MM.1S (cell line): ENCODE measurements at regions not wholly inside any gene's neighbourhood (a gene's known extent, or its start where the extent isn't known, plus 50 kb on each side); places are given as distances from the start of the nearest gene placed in this dataset.

Source experiments
- DNase-seq: peaks from one replicate; pipeline ENCODE4 v3.0.0-alpha.2; 2015
- H2AFZ ChIP-seq: fragments of 300-600 bp; sonication (generic); 2 replicates; pipeline ENCODE4 v1.6.0; 2016; ENCODE audit warnings: antibody characterized with exemption, low read length
- H3F3A ChIP-seq: fragments of 300-600 bp; sonication (generic); 2 replicates; pipeline ENCODE4 v1.6.1; 2016; ENCODE audit warnings: mild to moderate bottlenecking, antibody characterized with exemption, low read length, moderate library complexity, mixed read lengths; ENCODE audit not compliant: insufficient read depth
- H3K27ac ChIP-seq: fragments of 300-600 bp; sonication (generic); 2 replicates; pipeline ENCODE4 v1.5.1; 2016; ENCODE audit warnings: mild to moderate bottlenecking, low read length
- H3K27me3 ChIP-seq: fragments of 300-600 bp; sonication (generic); replicated peaks from 2 replicates; pipeline ENCODE4 v1.6.0; 2016; ENCODE audit warnings: low read length; ENCODE audit not compliant: insufficient read depth
- H3K36me3 ChIP-seq: fragments of 300-600 bp; sonication (generic); replicated peaks from 2 replicates; pipeline ENCODE4 v1.6.1; 2016; ENCODE audit warnings: mild to moderate bottlenecking, low read length, mixed read lengths; ENCODE audit not compliant: insufficient read depth
- H3K4me1 ChIP-seq: fragments of 300-600 bp; sonication (generic); 2 replicates; pipeline ENCODE4 v1.6.1; 2016; ENCODE audit warnings: low read length, mixed read lengths
- H3K4me2 ChIP-seq: fragments of 300-600 bp; sonication (generic); 2 replicates; pipeline ENCODE4 v1.6.0; 2016; ENCODE audit warnings: low read depth, low read length
- H3K4me3 ChIP-seq: fragments of 300-600 bp; sonication (generic); 2 replicates; pipeline ENCODE4 v1.5.1; 2016; ENCODE audit warnings: low read length, mixed read lengths
- H3K79me2 ChIP-seq: fragments of 300-600 bp; sonication (generic); 2 replicates; pipeline ENCODE4 v1.6.1; 2016; ENCODE audit warnings: mixed run types, low read length, mixed read lengths
- H3K9ac ChIP-seq: fragments of 300-600 bp; sonication (generic); 2 replicates; pipeline ENCODE4 v1.6.1; 2016; ENCODE audit warnings: low read length, mixed read lengths
- H3K9me2 ChIP-seq: fragments of 300-600 bp; sonication (generic); replicated peaks from 2 replicates; pipeline ENCODE4 v1.6.1; 2016; ENCODE audit warnings: mild to moderate bottlenecking, low read length, mixed read lengths; ENCODE audit not compliant: insufficient read depth
- H3K9me3 ChIP-seq: fragments of 300-600 bp; sonication (generic); replicated peaks from 2 replicates; pipeline ENCODE4 v1.6.1; 2016; ENCODE audit warnings: mild to moderate bottlenecking, low read length, mixed read lengths; ENCODE audit not compliant: insufficient read depth
- H4K20me1 ChIP-seq: fragments of 300-600 bp; sonication (generic); 2 replicates; pipeline ENCODE4 v1.6.1; 2016; ENCODE audit warnings: mild to moderate bottlenecking, low read length, moderate library complexity, mixed read lengths; ENCODE audit not compliant: insufficient read depth
- CTCF ChIP-seq: fragments of 300-600 bp; sonication (generic); IDR thresholded peaks from 2 replicates; pipeline ENCODE4 v1.5.1; 2016; ENCODE audit warnings: antibody characterized with exemption, low read length, mixed read lengths
- EZH2 ChIP-seq: fragments of 300-600 bp; sonication (generic); optimal IDR thresholded peaks from 2 replicates; pipeline ENCODE3; 2017; ENCODE audit warnings: low read depth, mild to moderate bottlenecking, antibody characterized with exemption, low read length, mixed read lengths
- EZH2phosphoT487 ChIP-seq: fragments of 300-600 bp; sonication (generic); IDR thresholded peaks from 2 replicates; pipeline ENCODE4 v1.6.1; 2018; ENCODE audit warnings: antibody characterized with exemption, low read length

DNA sequence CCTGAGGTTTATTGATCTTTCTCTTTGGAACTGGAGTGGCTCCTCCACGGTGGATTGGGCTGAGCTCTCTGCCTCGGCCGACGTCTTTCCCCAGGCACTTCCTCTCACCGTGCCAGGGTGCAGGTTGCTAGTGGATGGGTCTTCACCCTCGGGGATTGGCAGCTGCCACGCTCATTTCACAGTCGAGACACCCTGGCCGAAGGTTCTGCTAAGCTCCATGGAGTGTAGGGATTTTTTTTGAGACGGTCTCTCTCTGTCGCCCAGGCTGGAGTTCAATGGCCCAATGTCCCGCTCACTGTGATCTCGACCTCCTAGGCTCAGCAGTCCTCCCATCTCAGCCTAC is 280.8 kb downstream of the SEC14L1 start:
- H4K20me1 ChIP-seq: no peaks in the 10 kb centered on the region
- H3K9me2 ChIP-seq: no peaks in the 10 kb centered on the region
- H3K79me2 ChIP-seq: peaks cover 84% of the 10 kb centered on the region
- H3K4me3 ChIP-seq: no peak overlapping the region
- no peaks in the 10 kb centered on the region for H3K36me3 ChIP-seq
- no peaks in the 10 kb centered on the region for H3K4me1 ChIP-seq
- DNase-seq: no peak
- H3K9me3 ChIP-seq: no peaks in the 10 kb centered on the region
- no peaks in the 10 kb centered on the region for H3F3A ChIP-seq
- H3K27ac ChIP-seq: no peak overlapping the region
- TF ChIP-seq EZH2: no peak
- no peak for TF ChIP-seq EZH2phosphoT487
- no peak overlapping the region for H3K9ac ChIP-seq
- H3K4me2 ChIP-seq: no peak overlapping the region
- no peak overlapping the region for H2AFZ ChIP-seq
- H3K27me3 ChIP-seq: no peaks in the 10 kb centered on the region

DNA sequence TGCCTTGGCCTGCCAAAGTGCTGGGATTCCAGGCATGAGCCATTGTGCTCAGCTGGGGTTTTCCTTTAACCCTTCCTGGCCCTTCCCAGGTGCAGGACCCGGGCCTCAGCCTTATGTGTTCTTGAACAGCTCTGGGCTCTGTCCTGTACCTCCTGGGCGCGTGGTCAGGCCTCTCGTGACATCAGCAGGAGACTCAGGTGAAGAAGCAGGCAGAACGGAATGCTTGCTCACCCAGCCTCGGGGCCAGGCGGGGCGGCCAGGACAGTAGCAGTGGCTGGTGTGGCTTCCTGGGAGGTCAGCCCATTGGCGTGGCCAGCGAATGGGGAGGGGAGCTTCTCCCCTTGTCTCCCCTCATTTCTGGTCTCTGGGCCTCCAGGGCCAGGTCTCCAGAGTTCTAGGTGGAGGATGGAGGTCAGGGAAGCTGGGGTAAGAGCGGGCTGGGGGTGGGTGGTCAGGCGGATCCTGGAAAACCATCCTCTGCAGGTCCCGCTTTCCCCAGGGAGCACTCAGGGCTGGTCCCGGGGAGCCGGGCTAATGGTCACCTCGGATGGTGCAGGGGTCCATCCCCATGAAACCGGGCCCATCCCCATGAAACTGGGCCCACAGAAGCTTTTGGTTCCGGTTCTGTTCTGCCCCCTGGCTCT is 281.5 kb downstream of the SEC14L1 start:
- Histone ChIP-seq H3K9me2 (no peaks in the 10 kb centered on the region), H3K4me3 (no peak overlapping the region), H3K27me3 (no peaks in the 10 kb centered on the region), H3K4me1 (no peaks in the 10 kb centered on the region), H4K20me1 (no peaks in the 10 kb centered on the region), H2AFZ (no peak overlapping the region), H3K9ac (no peak overlapping the region), H3K36me3 (no peaks in the 10 kb centered on the region), H3K4me2 (no peak overlapping the region), H3K9me3 (no peaks in the 10 kb centered on the region), H3K27ac (no peak overlapping the region), H3K79me2 (peaks cover 84% of the 10 kb centered on the region), H3F3A (no peaks in the 10 kb centered on the region)
- TF ChIP-seq EZH2 (no peak), EZH2phosphoT487 (no peak)
- no peak for DNase-seq

GRCh38 chr17:77422748-77423113 is 282.0 kb downstream of the SEC14L1 start:
- no peaks in the 10 kb centered on the region for H4K20me1 ChIP-seq
- no peaks in the 10 kb centered on the region for H3K4me1 ChIP-seq

GRCh38 chr17:77423589-77424451 is 283.1 kb downstream of the SEC14L1 start:
- Histone ChIP-seq H2AFZ (no peak overlapping the region), H3K36me3 (no peaks in the 10 kb centered on the region), H3K4me2 (no peak overlapping the region), H3K79me2 (peaks cover 92% of the 10 kb centered on the region), H3K9me2 (no peaks in the 10 kb centered on the region), H3K27me3 (no peaks in the 10 kb centered on the region), H3K9ac (no peak overlapping the region), H3F3A (no peaks in the 10 kb centered on the region), H3K27ac (no peak overlapping the region), H4K20me1 (no peaks in the 10 kb centered on the region), H3K9me3 (no peaks in the 10 kb centered on the region), H3K4me3 (no peak overlapping the region), H3K4me1 (no peaks in the 10 kb centered on the region)
- TF ChIP-seq EZH2: no peak
- TF ChIP-seq CTCF: no peak
- no peak for TF ChIP-seq EZH2phosphoT487
- no peak for DNase-seq

More at GRCh38 chr17:77422748-77423113, 282.0 kb downstream of the SEC14L1 start:
- H3K27me3 ChIP-seq: no peaks in the 10 kb centered on the region
- no peak overlapping the region for H3K4me2 ChIP-seq
- H3K9ac ChIP-seq: no peak overlapping the region
- TF ChIP-seq CTCF: no peak
- TF ChIP-seq EZH2phosphoT487: no peak
- TF ChIP-seq EZH2: no peak
- no peaks in the 10 kb centered on the region for H3K9me3 ChIP-seq
- H3K4me3 ChIP-seq: no peak overlapping the region
- no peak for DNase-seq
- no peaks in the 10 kb centered on the region for H3F3A ChIP-seq
- no peak overlapping the region for H2AFZ ChIP-seq
- H3K27ac ChIP-seq: no peak overlapping the region
- no peaks in the 10 kb centered on the region for H3K9me2 ChIP-seq
- H3K36me3 ChIP-seq: no peaks in the 10 kb centered on the region
- peaks cover 87% of the 10 kb centered on the region for H3K79me2 ChIP-seq
